ENCODE measurements at regions not wholly inside any gene's neighbourhood (a gene's known extent, or its start where the extent isn't known, plus 50 kb on each side); places are given as distances from the start of the nearest gene placed in this dataset.

DNA sequence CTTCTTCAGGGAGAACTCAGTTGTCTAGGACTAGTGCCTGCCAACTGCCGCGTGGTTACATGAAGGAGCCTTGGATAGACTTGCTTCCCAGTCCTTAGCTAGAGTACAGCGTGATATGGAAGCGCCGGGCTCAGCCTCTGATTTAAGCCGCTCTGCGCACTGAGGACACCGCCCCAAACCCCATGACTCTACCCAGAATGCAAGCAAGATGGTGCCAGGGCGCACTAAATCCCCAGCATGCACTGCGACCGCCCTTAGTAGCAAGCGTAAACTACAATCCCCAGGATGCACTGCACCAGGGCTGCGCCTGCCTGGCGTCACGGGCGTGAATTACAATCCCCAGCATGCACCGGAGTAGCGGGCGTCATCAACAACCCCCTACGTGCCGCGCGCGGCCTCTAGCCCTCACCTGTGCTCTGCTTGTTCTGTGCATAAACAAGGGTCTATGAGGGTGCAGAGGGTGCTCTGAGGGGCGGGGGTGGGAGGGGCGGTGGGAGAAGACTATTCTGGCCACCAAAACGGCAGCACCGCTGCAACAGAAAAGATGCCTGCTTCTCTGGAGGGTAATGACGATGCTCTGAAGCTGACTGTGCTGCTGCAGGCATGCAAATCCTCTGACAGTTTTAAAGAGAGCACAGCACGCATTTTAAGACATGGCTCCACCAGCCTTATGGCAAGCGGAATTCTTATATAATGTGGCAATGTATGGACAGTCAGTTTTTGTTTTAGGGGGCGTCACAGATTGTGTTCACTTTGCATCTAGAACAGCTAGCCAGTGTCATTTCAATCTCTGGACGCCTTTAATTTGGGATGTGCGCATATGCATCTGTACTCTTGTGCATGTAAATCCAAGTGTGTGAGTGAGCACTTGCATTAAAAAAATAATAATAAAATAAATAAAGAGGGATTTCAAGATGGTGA is 282.5 kb upstream of the MYT1L start (continued):
- TF ChIP-seq, protein P1, sequence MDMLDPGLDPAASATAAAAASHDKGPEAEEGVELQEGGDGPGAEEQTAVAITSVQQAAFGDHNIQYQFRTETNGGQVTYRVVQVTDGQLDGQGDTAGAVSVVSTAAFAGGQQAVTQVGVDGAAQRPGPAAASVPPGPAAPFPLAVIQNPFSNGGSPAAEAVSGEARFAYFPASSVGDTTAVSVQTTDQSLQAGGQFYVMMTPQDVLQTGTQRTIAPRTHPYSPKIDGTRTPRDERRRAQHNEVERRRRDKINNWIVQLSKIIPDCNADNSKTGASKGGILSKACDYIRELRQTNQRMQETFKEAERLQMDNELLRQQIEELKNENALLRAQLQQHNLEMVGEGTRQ (CRISPR knock-in tag; IDR thresholded peaks at IDR 0.05) = peak; percentile 74
- TF ChIP-seq, protein P2, sequence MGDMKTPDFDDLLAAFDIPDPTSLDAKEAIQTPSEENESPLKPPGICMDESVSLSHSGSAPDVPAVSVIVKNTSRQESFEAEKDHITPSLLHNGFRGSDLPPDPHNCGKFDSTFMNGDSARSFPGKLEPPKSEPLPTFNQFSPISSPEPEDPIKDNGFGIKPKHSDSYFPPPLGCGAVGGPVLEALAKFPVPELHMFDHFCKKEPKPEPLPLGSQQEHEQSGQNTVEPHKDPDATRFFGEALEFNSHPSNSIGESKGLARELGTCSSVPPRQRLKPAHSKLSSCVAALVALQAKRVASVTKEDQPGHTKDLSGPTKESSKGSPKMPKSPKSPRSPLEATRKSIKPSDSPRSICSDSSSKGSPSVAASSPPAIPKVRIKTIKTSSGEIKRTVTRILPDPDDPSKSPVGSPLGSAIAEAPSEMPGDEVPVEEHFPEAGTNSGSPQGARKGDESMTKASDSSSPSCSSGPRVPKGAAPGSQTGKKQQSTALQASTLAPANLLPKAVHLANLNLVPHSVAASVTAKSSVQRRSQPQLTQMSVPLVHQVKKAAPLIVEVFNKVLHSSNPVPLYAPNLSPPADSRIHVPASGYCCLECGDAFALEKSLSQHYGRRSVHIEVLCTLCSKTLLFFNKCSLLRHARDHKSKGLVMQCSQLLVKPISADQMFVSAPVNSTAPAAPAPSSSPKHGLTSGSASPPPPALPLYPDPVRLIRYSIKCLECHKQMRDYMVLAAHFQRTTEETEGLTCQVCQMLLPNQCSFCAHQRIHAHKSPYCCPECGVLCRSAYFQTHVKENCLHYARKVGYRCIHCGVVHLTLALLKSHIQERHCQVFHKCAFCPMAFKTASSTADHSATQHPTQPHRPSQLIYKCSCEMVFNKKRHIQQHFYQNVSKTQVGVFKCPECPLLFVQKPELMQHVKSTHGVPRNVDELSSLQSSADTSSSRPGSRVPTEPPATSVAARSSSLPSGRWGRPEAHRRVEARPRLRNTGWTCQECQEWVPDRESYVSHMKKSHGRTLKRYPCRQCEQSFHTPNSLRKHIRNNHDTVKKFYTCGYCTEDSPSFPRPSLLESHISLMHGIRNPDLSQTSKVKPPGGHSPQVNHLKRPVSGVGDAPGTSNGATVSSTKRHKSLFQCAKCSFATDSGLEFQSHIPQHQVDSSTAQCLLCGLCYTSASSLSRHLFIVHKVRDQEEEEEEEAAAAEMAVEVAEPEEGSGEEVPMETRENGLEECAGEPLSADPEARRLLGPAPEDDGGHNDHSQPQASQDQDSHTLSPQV (IDR thresholded peaks at IDR 0.05) = peak; percentile 38
- TF ChIP-seq HMGN3 (IDR thresholded peaks at IDR 0.05; ENCODE audit: borderline replicate concordance, extremely low read depth, insufficient read length, low read depth, low read length) = no peak
- no peak for TF ChIP-seq NR4A1 (CRISPR knock-in tag; IDR thresholded peaks at IDR 0.05)
- peak; percentile 50; the same call in 1 of the 2 replicates for TF ChIP-seq NR4A1 (tag; IDR thresholded peaks at IDR 0.05)
- peak; percentile 49 for TF ChIP-seq MYC (IDR thresholded peaks at IDR 0.05; ENCODE audit: low read depth, low read length)
- no peak for TF ChIP-seq MYC (CRISPR knock-in tag; IDR thresholded peaks at IDR 0.05; ENCODE audit: borderline replicate concordance, low read depth)
- TF ChIP-seq CBX1 (IDR thresholded peaks at IDR 0.05; ENCODE audit: low read depth) = peak; percentile 70; the same call in 1 of the 2 replicates
- TF ChIP-seq, protein P3, sequence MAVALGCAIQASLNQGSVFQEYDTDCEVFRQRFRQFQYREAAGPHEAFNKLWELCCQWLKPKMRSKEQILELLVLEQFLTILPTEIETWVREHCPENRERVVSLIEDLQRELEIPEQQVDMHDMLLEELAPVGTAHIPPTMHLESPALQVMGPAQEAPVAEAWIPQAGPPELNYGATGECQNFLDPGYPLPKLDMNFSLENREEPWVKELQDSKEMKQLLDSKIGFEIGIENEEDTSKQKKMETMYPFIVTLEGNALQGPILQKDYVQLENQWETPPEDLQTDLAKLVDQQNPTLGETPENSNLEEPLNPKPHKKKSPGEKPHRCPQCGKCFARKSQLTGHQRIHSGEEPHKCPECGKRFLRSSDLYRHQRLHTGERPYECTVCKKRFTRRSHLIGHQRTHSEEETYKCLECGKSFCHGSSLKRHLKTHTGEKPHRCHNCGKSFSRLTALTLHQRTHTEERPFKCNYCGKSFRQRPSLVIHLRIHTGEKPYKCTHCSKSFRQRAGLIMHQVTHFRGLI (CRISPR knock-in tag; IDR thresholded peaks at IDR 0.05) = no peak
- TF ChIP-seq TAF1 (IDR thresholded peaks at IDR 0.05; ENCODE audit: control insufficient read depth, extremely low read depth, insufficient read depth, low read length, severe bottlenecking) = no peak
- peak; percentile 80; the same call in 1 of the 2 replicates for TF ChIP-seq CTBP1 (IDR thresholded peaks at IDR 0.05; ENCODE audit: borderline replicate concordance)
- TF ChIP-seq SRSF3 (IDR thresholded peaks at IDR 0.05; ENCODE audit: insufficient read depth, low read length) = no peak
- TF ChIP-seq, protein P4, sequence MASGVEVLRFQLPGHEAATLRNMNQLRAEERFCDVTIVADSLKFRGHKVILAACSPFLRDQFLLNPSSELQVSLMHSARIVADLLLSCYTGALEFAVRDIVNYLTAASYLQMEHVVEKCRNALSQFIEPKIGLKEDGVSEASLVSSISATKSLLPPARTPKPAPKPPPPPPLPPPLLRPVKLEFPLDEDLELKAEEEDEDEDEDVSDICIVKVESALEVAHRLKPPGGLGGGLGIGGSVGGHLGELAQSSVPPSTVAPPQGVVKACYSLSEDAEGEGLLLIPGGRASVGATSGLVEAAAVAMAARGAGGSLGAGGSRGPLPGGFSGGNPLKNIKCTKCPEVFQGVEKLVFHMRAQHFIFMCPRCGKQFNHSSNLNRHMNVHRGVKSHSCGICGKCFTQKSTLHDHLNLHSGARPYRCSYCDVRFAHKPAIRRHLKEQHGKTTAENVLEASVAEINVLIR (CRISPR knock-in tag; IDR thresholded peaks at IDR 0.05) = peak; percentile 68
- TF ChIP-seq ZNF561 (CRISPR knock-in tag; conservative IDR thresholded peaks at IDR 0.05) = no peak
- TF ChIP-seq ARNT (IDR thresholded peaks at IDR 0.05) = peak in 1 of 2 experiments; percentile 90; a peak in 2 of 4 replicates
- peak; percentile 70 for TF ChIP-seq SP1 (CRISPR knock-in tag; IDR thresholded peaks at IDR 0.05)
- TF ChIP-seq, protein P5, sequence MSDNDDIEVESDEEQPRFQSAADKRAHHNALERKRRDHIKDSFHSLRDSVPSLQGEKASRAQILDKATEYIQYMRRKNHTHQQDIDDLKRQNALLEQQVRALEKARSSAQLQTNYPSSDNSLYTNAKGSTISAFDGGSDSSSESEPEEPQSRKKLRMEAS (CRISPR knock-in tag; IDR thresholded peaks at IDR 0.05) = peak; percentile 47; the same call in 1 of the 2 replicates
- peak; percentile 74; the same call in 1 of the 2 replicates for TF ChIP-seq CBX5 (IDR thresholded peaks at IDR 0.05; ENCODE audit: borderline replicate concordance, low read depth)

Data from K562 (cell line).